SU-DHL-6 (cell line): ENCODE measurements at regions not wholly inside any gene's neighbourhood (a gene's known extent, or its start where the extent isn't known, plus 50 kb on each side); places are given as distances from the start of the nearest gene placed in this dataset.

ENCODE experiments used
- H2AFZ ChIP-seq: fragments of 200-600 bp; sonication (generic); 2 replicates; pipeline ENCODE4 v1.6.1; 2014; ENCODE audit warnings: low read depth, mild to moderate bottlenecking, moderate library complexity, mixed read lengths, antibody characterized with exemption, low read length; ENCODE audit not compliant: severe bottlenecking
- H3F3A ChIP-seq: fragments of 200-600 bp; shearing (Covaris generic); 2 replicates; pipeline ENCODE4 v1.6.0; 2016; ENCODE audit warnings: antibody characterized with exemption, mild to moderate bottlenecking; ENCODE audit not compliant: insufficient read depth
- H3K27ac ChIP-seq: fragments of 200-600 bp; sonication (generic); 2 replicates; pipeline ENCODE4 v1.5.1; 2016; ENCODE audit warnings: low read depth, mild to moderate bottlenecking, low read length, moderate library complexity, mixed read lengths
- H3K27me3 ChIP-seq: fragments of 200-600 bp; sonication (generic), shearing (Covaris generic); 2 replicates; pipeline ENCODE4 v1.6.0; 2014; ENCODE audit warnings: mild to moderate bottlenecking, low read length
- H3K36me3 ChIP-seq: fragments of 200-600 bp; sonication (generic); 2 replicates; pipeline ENCODE4 v1.6.1; 2014; ENCODE audit warnings: mild to moderate bottlenecking, low read length, mixed read lengths
- H3K4me2 ChIP-seq: fragments of 300-600, 200-600 bp; shearing (Covaris generic), sonication (generic); 2 replicates; pipeline ENCODE4 v1.6.0; 2014; ENCODE audit warnings: low read length, low read depth, mild to moderate bottlenecking; ENCODE audit not compliant: poor library complexity, severe bottlenecking
- H3K4me3 ChIP-seq: fragments of 200-600 bp; sonication (generic); 2 replicates; pipeline ENCODE4 v1.5.1; 2014; ENCODE audit warnings: antibody characterized with exemption, low read length, mild to moderate bottlenecking, mixed read lengths; ENCODE audit not compliant: insufficient read depth, poor library complexity, severe bottlenecking
- H3K79me2 ChIP-seq: fragments of 200-600 bp; sonication (generic); 2 replicates; pipeline ENCODE4 v1.6.1; 2014; ENCODE audit warnings: mild to moderate bottlenecking, low read length, moderate library complexity; ENCODE audit not compliant: insufficient read depth
- H3K9ac ChIP-seq: fragments of 200-600 bp; sonication (generic); 2 replicates; pipeline ENCODE4 v1.7.0; 2014; ENCODE audit warnings: mild to moderate bottlenecking, low read length
- H3K9me2 ChIP-seq: fragments of 200-600 bp; sonication (generic); replicated peaks from 2 replicates; pipeline ENCODE4 v1.6.1; 2014; ENCODE audit warnings: low read length; ENCODE audit not compliant: insufficient read depth
- H3K9me3 ChIP-seq: fragments of 200-600 bp; sonication (generic); 2 replicates; pipeline ENCODE4 v1.6.1; 2014; ENCODE audit warnings: low read length, mixed read lengths; ENCODE audit not compliant: insufficient read depth
- H4K20me1 ChIP-seq: fragments of 200-600 bp; sonication (generic); 2 replicates; pipeline ENCODE4 v1.6.1; 2014; ENCODE audit warnings: low read depth, mild to moderate bottlenecking, antibody characterized with exemption, low read length, moderate library complexity, mixed read lengths
- EZH2phosphoT487 ChIP-seq: fragments of 200-600 bp; sonication (generic), shearing (Covaris generic); conservative IDR thresholded peaks from 2 replicates; pipeline ENCODE4 v1.6.1; 2018; ENCODE audit warnings: mild to moderate bottlenecking, antibody characterized with exemption, low read length, moderate library complexity, mixed read lengths
- TF ChIP-seq, protein P1 (sequence below): fragments of 200-600 bp; sonication (generic); IDR thresholded peaks from one replicate; pipeline ENCODE4 v1.5.1; 2017; ENCODE audit warnings: antibody characterized with exemption, mild to moderate bottlenecking, low read length, moderate library complexity; ENCODE audit not compliant: insufficient read depth, poor library complexity, severe bottlenecking

DNA sequence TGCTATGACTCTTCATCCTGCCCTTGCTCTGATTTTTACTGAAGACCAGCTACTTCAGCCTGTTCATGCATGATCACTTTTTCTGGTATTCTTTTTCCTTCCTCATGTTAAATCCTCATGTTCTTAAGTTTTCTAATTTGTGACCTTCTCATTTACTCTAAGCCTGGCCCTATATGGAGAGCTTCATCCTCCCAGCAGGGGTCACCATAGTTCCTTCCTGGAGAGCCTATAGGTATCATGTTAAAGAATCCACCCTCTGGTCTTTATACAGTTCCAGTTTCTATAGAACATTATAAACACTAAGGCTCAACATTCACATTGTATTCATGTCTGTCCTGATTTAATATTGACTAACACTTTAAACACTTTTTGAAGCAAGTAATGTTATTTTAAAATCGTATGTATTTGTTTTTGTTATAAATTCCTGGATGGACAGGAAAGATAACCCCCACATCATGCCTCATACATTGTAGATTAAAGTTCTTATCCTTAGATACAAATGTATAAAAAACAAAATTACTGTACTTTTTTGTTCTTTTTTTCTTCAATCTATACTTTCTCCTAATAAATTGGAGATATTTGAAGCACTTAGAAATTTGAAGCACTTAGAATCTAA, 53.8 kb upstream of the OTUD4 start:
- no peak overlapping the region for H3K9ac ChIP-seq
- TF ChIP-seq, protein P1, sequence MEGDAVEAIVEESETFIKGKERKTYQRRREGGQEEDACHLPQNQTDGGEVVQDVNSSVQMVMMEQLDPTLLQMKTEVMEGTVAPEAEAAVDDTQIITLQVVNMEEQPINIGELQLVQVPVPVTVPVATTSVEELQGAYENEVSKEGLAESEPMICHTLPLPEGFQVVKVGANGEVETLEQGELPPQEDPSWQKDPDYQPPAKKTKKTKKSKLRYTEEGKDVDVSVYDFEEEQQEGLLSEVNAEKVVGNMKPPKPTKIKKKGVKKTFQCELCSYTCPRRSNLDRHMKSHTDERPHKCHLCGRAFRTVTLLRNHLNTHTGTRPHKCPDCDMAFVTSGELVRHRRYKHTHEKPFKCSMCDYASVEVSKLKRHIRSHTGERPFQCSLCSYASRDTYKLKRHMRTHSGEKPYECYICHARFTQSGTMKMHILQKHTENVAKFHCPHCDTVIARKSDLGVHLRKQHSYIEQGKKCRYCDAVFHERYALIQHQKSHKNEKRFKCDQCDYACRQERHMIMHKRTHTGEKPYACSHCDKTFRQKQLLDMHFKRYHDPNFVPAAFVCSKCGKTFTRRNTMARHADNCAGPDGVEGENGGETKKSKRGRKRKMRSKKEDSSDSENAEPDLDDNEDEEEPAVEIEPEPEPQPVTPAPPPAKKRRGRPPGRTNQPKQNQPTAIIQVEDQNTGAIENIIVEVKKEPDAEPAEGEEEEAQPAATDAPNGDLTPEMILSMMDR, result peak; percentile 87
- no peak for TF ChIP-seq EZH2phosphoT487
- H4K20me1 ChIP-seq, result no peaks in the 10 kb centered on the region
- no peaks in the 10 kb centered on the region for H3F3A ChIP-seq
- H3K4me2 ChIP-seq, result no peak overlapping the region
- no peaks in the 10 kb centered on the region for H3K27me3 ChIP-seq
- H3K9me3 ChIP-seq, result no peaks in the 10 kb centered on the region
- H3K4me3 ChIP-seq, result no peak overlapping the region
- H3K36me3 ChIP-seq, result no peaks in the 10 kb centered on the region
- no peak overlapping the region for H3K27ac ChIP-seq
- H2AFZ ChIP-seq, result no peak overlapping the region
- no peaks in the 10 kb centered on the region for H3K9me2 ChIP-seq
- no peaks in the 10 kb centered on the region for H3K79me2 ChIP-seq

DNA sequence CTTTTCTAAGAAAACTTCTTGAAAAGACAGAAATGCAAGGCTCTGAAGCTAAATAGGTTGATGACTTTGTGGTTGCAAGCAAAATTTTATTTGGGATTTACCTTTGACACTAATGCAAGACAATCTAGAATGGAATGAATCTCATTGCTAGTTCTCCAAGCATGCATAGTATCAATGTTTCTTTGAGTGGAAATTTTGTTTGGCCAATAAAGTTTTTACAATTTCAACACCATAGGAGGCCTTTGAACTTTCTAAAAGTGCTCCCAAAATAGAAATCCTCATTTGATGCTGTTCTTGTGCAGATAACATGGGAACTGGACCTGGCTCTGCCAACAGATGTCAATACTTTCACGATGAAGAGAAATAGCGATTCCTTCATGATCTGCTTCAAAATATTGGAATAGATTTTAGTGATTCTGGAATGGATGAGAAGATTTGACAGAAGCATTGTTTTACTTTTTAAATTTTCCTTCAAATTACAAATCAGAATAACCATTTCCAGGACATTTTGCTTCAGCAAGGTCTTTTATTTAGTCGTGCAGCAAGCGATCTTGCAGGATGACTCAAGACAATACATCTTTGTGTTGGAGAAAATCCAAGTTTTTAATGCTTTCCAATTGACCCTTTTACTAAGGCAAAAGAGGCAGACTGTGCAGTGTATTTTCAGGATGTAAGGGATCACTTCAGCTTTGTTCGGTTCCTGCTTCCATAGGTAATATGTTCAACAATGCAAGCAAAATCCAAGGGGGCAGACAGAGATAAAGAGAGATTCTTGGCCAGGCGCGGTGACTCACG, 51.7 kb upstream of the OTUD4 start:
- Histone ChIP-seq H3K27ac (no peak overlapping the region), H3K9ac (no peak overlapping the region), H2AFZ (no peak overlapping the region), H4K20me1 (no peaks in the 10 kb centered on the region), H3K9me2 (no peaks in the 10 kb centered on the region), H3K4me3 (no peak overlapping the region), H3K79me2 (no peaks in the 10 kb centered on the region), H3K9me3 (no peaks in the 10 kb centered on the region), H3K4me2 (no peak overlapping the region), H3F3A (no peaks in the 10 kb centered on the region), H3K27me3 (no peaks in the 10 kb centered on the region), H3K36me3 (no peaks in the 10 kb centered on the region)
- no peak for TF ChIP-seq EZH2phosphoT487
- TF ChIP-seq, protein P1, result no peak

DNA sequence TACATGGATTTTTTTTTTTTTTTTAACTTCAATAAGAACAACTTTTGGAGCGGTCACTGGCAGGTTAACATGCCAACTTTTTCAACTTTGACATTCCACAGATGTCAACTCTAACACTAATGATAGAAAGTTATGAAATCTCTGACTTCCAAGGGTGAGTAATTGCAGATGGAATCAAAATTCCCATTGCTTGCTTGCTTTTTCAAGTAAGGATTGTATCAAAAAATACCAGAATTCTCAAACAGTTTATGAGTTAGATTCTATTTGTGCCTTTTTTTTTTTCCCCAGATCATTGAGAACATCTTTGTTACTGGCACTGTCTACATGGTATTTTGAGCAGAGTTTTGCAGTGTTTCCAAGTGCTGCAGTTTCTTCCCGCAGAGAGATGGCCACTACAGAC, 50.3 kb upstream of the OTUD4 start:
- H3F3A ChIP-seq, result no peaks in the 10 kb centered on the region
- H3K4me2 ChIP-seq, result no peak overlapping the region
- H3K4me3 ChIP-seq, result no peak overlapping the region
- H3K27me3 ChIP-seq, result no peaks in the 10 kb centered on the region
- H2AFZ ChIP-seq, result no peak overlapping the region
- no peaks in the 10 kb centered on the region for H3K9me3 ChIP-seq
- H3K27ac ChIP-seq, result no peak overlapping the region
- H3K9me2 ChIP-seq, result no peaks in the 10 kb centered on the region
- no peaks in the 10 kb centered on the region for H3K79me2 ChIP-seq
- no peaks in the 10 kb centered on the region for H3K36me3 ChIP-seq
- TF ChIP-seq EZH2phosphoT487, result no peak
- TF ChIP-seq, protein P1, result no peak
- H4K20me1 ChIP-seq, result no peaks in the 10 kb centered on the region
- no peak overlapping the region for H3K9ac ChIP-seq
